EH (cell line): ENCODE measurements at regions not wholly inside any gene's neighbourhood (a gene's known extent, or its start where the extent isn't known, plus 50 kb on each side); places are given as distances from the start of the nearest gene placed in this dataset.
A peak's percentile ranks its signal among the peaks of the same experiment; 100 is the strongest.

Experiments
- DNase-seq: peaks from one replicate; pipeline ENCODE4 v3.0.0-alpha.2; 2015; ENCODE audit warnings: low read depth

- no peak for DNase-seq
These were observed 52.2 kb downstream of the ADRA2C start for GRCh38 chr4:3818371-3818770.

- no peak for DNase-seq
These were observed 53.2 kb downstream of the ADRA2C start for GRCh38 chr4:3819210-3819919.

GRCh38 chr4:3820016-3820805, 54.0 kb downstream of the ADRA2C start:
- DNase-seq, result no peak

GRCh38 chr4:3820806-3821579, 54.8 kb downstream of the ADRA2C start:
- no peak for DNase-seq

GRCh38 chr4:3821580-3822229, 55.5 kb downstream of the ADRA2C start:
- DNase-seq, result no peak

- DNase-seq, result no peak
These were observed 56.2 kb downstream of the ADRA2C start for GRCh38 chr4:3822230-3822947.

- no peak for DNase-seq
These were observed 57.5 kb downstream of the ADRA2C start for GRCh38 chr4:3823496-3824341.

GRCh38 chr4:3824521-3825270, 58.5 kb downstream of the ADRA2C start:
- DNase-seq, result no peak

- no peak for DNase-seq
These were observed 59.3 kb downstream of the ADRA2C start for GRCh38 chr4:3825530-3825929.

- no peak for DNase-seq
These were observed 60.3 kb downstream of the ADRA2C start for GRCh38 chr4:3826247-3827172.

GRCh38 chr4:3827616-3828492, 61.7 kb downstream of the ADRA2C start:
- peak; percentile 34 for DNase-seq

GRCh38 chr4:3828546-3828945, 62.4 kb downstream of the ADRA2C start:
- no peak for DNase-seq

GRCh38 chr4:3829211-3829955, 63.2 kb downstream of the ADRA2C start:
- DNase-seq, result no peak

- no peak for DNase-seq
These were observed 64.0 kb downstream of the ADRA2C start for GRCh38 chr4:3829956-3830773.

GRCh38 chr4:3830774-3831528, 64.8 kb downstream of the ADRA2C start:
- no peak for DNase-seq
